ENCODE measurements at regions not wholly inside any gene's neighbourhood (a gene's known extent, or its start where the extent isn't known, plus 50 kb on each side); places are given as distances from the start of the nearest gene placed in this dataset.

- no peak for DNase-seq (ENCODE audit: low read depth)
These were observed 235.0 kb upstream of the HNMT start for GRCh38 chr2:137729305-137729704.

DNA sequence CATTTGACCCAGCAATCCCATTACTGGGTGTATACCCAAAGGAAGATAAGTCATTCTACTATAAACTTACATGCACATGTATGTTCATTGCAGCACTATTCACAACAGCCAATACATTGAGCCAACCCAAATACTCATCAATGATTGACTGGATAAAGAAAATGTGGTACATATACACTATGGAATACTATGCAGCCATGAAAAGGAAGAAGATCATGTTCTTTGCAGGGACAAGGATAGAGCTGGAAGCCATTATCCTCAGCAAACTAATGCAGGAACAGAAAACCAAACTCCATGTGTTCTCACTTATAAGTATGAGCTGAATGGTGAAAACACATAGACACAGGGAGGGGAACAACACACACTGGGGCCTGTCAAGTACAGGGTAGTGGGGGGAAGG, 226.7 kb upstream of the HNMT start:
- DNase-seq (ENCODE audit: low read depth) = no peak

DNA sequence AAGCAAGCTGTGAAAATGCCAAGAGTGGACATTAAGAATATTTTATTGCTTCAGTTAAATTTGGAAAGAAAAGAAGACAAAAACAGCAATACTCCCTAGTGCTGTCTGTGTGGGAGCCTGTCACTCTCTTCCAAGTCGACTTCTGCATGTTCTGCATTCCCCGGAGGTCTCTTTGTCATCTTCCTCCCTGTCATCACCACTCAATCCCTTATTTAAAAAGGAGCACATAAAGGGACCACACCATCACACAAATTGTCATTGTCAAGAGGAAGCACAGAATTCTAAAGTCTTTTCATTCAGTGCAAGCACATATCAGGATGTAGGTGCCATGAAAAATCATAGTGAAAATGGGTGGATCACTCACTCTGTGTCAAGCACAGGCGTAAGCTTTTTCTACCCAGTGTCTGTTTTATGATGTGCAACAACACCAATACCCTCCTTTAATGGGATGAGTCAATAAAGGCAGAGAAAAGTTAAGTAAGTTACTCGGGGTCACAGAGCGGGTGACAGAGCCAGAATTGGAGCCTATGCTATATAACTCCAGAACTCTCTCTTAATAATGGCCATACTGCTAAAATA, 222.4 kb upstream of the HNMT start:
- DNase-seq (ENCODE audit: low read depth) = no peak

DNA sequence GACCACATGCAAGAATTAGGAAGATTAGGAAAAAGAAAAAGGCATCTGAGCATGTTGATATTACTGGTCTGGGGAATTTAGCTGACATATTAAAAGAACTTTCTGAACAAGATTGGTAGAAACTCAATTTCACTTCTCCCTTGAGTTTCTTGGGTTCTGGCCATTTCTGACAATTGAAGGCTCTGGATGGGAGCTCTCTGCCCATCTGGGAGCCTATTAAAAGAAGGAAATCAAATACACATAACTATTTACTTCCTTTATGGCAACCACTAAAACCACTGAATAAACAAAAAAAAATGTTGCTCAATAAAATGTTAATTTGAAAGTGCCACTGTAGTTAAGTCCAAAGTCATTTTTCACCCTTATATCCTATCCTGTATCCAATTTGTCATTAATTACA, 216.8 kb upstream of the HNMT start:
- DNase-seq (ENCODE audit: low read depth) = no peak

DNA sequence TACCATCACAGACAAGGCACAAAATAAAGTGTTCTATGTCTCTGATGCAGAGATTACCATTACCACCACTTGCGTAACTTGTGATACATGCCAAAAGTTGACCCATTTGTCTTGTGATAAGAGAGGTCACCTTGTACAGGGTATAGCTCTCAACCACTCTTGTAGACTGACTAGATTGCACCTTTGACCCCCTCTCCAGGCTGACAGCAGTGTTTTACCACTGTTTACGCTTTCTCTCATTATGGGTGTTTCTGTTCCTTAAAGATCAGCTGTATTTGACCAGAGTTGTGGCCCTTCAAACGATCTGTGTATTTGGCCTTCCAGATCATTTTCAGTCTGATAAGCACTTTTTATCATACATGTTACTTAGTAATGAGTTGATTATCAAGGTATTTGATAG, 215.7 kb upstream of the HNMT start:
- no peak for DNase-seq (ENCODE audit: low read depth)

- no peak for DNase-seq (ENCODE audit: low read depth)
These were observed 199.6 kb upstream of the HNMT start for GRCh38 chr2:137764646-137765045.

DNA sequence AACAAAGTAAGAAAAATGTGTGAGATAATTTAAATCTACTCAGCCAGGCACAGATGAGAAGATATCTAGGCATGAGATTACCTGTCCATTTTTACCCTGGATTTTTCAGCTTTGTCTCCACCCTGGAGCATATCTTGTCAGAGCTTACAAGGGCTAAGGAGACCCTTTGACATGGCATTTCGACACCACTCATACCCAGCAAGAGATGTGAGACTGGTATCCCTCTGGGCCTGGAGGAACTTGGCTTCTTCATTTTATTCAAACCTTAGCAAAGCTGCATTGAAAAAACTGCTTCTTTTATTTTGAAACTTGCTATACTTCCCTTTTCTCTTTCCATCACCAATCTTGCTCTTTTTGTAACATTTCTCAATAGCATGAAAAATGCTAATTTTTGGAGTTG, 194.9 kb upstream of the HNMT start:
- no peak for DNase-seq (ENCODE audit: low read depth)

- DNase-seq (ENCODE audit: low read depth) = no peak
These were observed 194.1 kb upstream of the HNMT start for GRCh38 chr2:137770166-137770565.

- no peak for DNase-seq (ENCODE audit: low read depth)
These were observed 193.2 kb upstream of the HNMT start for GRCh38 chr2:137771064-137771463.

DNA sequence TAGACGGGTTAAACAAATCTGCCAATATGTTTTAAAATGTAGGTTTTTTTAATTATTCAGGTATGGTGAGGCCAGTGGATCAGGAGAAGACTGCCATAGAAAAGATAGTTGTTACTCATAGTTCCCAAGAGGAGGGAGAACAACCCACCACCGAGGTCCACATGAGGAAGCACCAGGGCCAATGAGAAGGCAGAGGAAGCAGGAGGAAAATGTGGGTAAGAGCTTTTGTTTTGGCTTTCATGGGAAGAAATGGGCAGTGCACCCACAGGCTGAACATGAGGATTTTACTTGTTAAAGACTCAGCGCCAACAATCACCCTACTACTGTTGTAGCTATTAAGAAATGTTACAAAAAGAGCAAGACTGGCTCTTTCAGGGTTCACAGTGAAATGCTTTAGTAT, 191.8 kb upstream of the HNMT start:
- DNase-seq (ENCODE audit: low read depth) = no peak

DNA sequence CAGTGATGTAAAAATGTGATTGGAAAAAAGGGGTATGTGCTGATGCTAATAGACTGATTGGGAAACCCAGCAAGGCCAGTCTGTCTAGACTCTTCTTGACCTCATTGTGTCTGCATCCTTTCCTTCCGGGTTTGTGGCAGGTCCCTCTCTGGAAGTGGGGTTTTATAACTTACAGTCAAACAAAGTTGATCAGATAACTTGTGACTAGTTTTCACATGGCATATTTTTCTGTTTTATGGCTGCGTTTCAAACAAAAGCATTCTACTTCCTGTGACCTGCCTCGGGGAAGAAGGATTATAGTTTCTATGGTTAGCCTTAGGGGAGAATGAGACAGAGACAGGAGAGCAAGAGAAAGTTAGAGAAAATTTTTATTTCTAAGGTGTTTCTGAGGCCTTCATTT, 188.7 kb upstream of the HNMT start:
- DNase-seq (ENCODE audit: low read depth) = no peak

GRCh38 chr2:137776697-137777096, 187.6 kb upstream of the HNMT start:
- DNase-seq (ENCODE audit: low read depth) = no peak

- no peak for DNase-seq (ENCODE audit: low read depth)
These were observed 166.6 kb upstream of the HNMT start for GRCh38 chr2:137797641-137798040.

GRCh38 chr2:137799600-137799999, 164.7 kb upstream of the HNMT start:
- DNase-seq (ENCODE audit: low read depth) = no peak

DNA sequence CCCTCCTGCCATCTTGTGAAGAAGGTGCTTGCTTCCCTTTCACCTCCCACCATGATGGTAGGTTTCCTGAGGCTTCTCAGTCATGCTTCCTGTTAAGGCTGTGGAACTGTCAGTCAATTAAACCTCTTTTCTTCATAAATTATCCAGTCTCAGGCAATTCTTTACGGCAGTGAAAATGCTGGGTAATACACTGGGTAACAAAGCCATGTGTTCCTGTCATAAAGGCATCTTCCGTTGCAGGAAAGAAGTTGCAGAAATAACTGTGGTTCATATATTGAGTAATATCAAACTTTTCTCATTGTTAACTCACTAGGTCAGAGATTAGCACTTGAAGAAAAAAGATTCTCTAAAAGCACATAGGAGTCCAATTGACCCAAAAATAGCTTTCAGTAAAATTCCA, 163.9 kb upstream of the HNMT start:
- DNase-seq (ENCODE audit: low read depth) = no peak

GRCh38 chr2:137801228-137801627, 163.0 kb upstream of the HNMT start:
- no peak for DNase-seq (ENCODE audit: low read depth)

DNA sequence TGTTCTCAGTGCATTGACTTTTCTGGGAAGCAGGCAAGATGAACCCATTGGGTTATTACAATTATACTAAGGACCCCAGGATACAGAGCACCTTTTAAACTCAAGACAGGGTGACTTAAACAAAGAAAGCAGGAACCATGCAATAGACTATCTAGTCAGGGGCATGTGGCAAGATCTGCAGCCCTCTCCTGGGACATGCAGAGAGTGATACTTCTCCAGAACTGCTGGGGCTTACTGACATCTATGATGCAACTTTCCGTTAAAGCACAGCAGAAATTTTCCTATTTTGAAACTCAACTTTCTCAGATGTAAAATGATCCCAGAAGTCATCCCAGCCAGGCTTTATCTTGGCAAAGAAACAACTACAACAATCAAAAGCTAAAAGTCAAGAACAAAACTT, 162.2 kb upstream of the HNMT start:
- DNase-seq (ENCODE audit: low read depth) = no peak

GRCh38 chr2:137806068-137806805, 158.0 kb upstream of the HNMT start:
- DNase-seq (ENCODE audit: low read depth) = no peak

- DNase-seq (ENCODE audit: low read depth) = no peak
These were observed 155.0 kb upstream of the HNMT start for GRCh38 chr2:137809252-137809651.

- no peak for DNase-seq (ENCODE audit: low read depth)
These were observed 154.4 kb upstream of the HNMT start for GRCh38 chr2:137809837-137810236.

GRCh38 chr2:137812517-137812916, 151.8 kb upstream of the HNMT start:
- no peak for DNase-seq (ENCODE audit: low read depth)

DNA sequence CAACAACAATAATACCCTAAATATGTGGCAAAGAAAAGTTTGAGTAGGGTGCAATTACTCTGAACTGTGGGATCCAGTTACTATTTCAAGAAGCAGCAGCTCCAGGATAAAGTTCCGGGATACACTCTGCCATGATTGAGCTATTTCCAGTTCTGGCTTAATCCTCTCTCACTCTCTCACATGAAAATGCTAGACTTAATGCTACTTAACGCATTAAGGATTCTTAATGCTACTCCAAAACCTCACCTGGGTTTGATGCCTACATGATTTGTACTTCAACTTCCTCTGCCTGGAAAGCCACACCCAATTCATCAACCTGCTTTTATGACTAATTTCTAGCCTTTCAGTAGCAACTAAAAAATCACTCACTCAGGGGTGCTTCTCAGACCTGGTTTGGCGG, 151.1 kb upstream of the HNMT start:
- no peak for DNase-seq (ENCODE audit: low read depth)

DNA sequence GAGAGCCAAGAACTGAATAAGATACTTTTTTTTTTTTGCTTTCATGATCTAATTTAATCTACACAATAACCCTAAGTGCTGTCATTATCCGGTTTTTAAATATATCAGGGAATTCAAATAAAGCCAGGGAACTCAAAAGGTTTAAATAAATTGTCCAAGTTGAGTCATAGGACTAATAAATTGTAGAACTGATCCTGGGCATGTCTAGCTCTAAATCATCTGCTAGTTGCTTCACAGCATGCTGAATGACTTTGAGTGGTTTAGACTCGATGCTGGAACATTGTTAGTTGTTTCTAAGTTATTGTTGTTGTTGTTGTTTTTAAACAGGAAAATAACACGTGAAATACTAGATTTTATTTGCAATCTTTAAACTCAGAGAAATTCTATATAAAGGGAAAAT, 147.2 kb upstream of the HNMT start:
- no peak for DNase-seq (ENCODE audit: low read depth)

DNA sequence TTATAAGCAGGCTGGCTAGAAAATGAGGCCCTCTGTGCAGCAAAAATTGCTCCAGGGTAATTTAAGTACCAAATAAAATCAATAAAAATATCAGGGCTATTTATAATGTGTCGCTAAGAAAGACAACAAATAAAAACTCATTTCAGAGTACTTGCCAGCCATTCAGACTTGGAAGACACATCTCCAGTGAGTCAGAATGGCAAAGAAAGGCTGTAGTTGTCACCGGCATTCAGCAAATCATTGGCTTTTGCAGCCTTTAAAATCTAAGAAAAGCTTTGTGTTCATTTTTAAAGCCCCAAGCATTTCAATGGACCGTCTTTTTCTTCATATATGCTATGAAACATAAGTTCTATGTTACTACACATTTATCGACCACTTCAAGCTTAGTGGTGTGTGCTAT, 141.1 kb upstream of the HNMT start:
- no peak for DNase-seq (ENCODE audit: low read depth)

Data from EH (cell line).